GM12878 (cell line): ENCODE measurements at regions not wholly inside any gene's neighbourhood (a gene's known extent, or its start where the extent isn't known, plus 50 kb on each side); places are given as distances from the start of the nearest gene placed in this dataset.

Experiments used
- ATF7 ChIP-seq: fragments of 450-650 bp; IDR thresholded peaks from 2 replicates; pipeline ENCODE4 v1.6.1; 2016; ENCODE audit warnings: low read depth, mild to moderate bottlenecking
- CTCF ChIP-seq, 3 experiments: IDR thresholded peaks in 2 of 3; conservative IDR thresholded peaks in 1 of 3; 2 replicates each; pipeline ENCODE4 v1.5.1; 2011; ENCODE audit warnings: low read depth in 3 of 3, low read length in 3 of 3, mild to moderate bottlenecking in 3 of 3, control low read depth in 2 of 3, moderate library complexity in 2 of 3, inconsistent platforms in 1 of 3, mixed read lengths in 1 of 3; ENCODE audit not compliant: control insufficient read depth in 2 of 3, insufficient read depth in 1 of 3; ENCODE audit errors: extremely low read depth in 1 of 3
- EZH2 ChIP-seq: IDR thresholded peaks from 2 replicates; pipeline ENCODE4 v1.6.1; 2012; ENCODE audit warnings: low read depth, mild to moderate bottlenecking, control low read depth, inconsistent platforms, low read length, borderline replicate concordance; ENCODE audit not compliant: control insufficient read depth
- IKZF1 ChIP-seq: fragments of 450-650 bp; conservative IDR thresholded peaks from 2 replicates; pipeline ENCODE4 v1.6.1; 2017; ENCODE audit warnings: antibody characterized with exemption, mild to moderate bottlenecking
- JUND ChIP-seq: IDR thresholded peaks from 2 replicates; pipeline ENCODE4 v1.6.1; 2012; ENCODE audit warnings: low read depth, mild to moderate bottlenecking, low read length, improper control_type of control experiment, moderate library complexity
- SP1 ChIP-seq: IDR thresholded peaks from one replicate; pipeline ENCODE4 v1.6.1; 2011; ENCODE audit warnings: low read depth, low read length
- SUZ12 ChIP-seq: fragments of 200-600 bp; sonication (generic); IDR thresholded peaks from one replicate; pipeline ENCODE4 v1.6.1; 2018; ENCODE audit warnings: antibody characterized with exemption, mild to moderate bottlenecking; ENCODE audit not compliant: unreplicated experiment
- ZBTB33 ChIP-seq: fragments of 450-650 bp; IDR thresholded peaks from 2 replicates; pipeline ENCODE4 v1.6.1; 2017; ENCODE audit warnings: mild to moderate bottlenecking
- ZNF274 ChIP-seq: IDR thresholded peaks from one replicate; pipeline ENCODE4 v1.8.0; 2011; ENCODE audit not compliant: insufficient read length, insufficient read depth
- TF ChIP-seq, protein P1 (sequence below): fragments of 450-650 bp; IDR thresholded peaks from 2 replicates; pipeline ENCODE4 v1.6.1; 2016; ENCODE audit warnings: mild to moderate bottlenecking

- no peak for TF ChIP-seq ATF7
- no peak for TF ChIP-seq CTCF (IDR thresholded peaks at IDR 0.05 in 2 of 3, conservative IDR thresholded peaks at IDR 0.05 in 1 of 3; ENCODE audit: control insufficient read depth in 2 of 3, extremely low read depth in 1 of 3, insufficient read depth in 1 of 3, low read depth in 3 of 3, low read length in 3 of 3)
- TF ChIP-seq, protein P1, sequence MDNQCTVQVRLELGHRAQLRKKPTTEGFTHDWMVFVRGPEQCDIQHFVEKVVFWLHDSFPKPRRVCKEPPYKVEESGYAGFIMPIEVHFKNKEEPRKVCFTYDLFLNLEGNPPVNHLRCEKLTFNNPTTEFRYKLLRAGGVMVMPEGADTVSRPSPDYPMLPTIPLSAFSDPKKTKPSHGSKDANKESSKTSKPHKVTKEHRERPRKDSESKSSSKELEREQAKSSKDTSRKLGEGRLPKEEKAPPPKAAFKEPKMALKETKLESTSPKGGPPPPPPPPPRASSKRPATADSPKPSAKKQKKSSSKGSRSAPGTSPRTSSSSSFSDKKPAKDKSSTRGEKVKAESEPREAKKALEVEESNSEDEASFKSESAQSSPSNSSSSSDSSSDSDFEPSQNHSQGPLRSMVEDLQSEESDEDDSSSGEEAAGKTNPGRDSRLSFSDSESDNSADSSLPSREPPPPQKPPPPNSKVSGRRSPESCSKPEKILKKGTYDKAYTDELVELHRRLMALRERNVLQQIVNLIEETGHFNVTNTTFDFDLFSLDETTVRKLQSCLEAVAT = no peak
- TF ChIP-seq SUZ12 = no peak
- TF ChIP-seq EZH2 = no peak
- TF ChIP-seq ZBTB33 = no peak
- no peak for TF ChIP-seq SP1
- TF ChIP-seq JUND = no peak
- no peak for TF ChIP-seq ZNF274
- TF ChIP-seq IKZF1 = no peak
These were observed 115.6 kb upstream of the RNF32 start for GRCh38 chr7:156524818-156525597.
